ENCODE measurements at regions not wholly inside any gene's neighbourhood (a gene's known extent, or its start where the extent isn't known, plus 50 kb on each side); places are given as distances from the start of the nearest gene placed in this dataset.

- no peak overlapping the region for H3K4me3 ChIP-seq (ENCODE audit: low read depth, low read length, poor library complexity, severe bottlenecking)
- H3K9me3 ChIP-seq (ENCODE audit: low read length) = no peaks in the 10 kb centered on the region
- no peaks in the 10 kb centered on the region for H3K9me2 ChIP-seq (ENCODE audit: low read depth, low read length)
- no peak overlapping the region for H3K9ac ChIP-seq (ENCODE audit: low read length)
- no peaks in the 10 kb centered on the region for H3K36me3 ChIP-seq (ENCODE audit: insufficient read depth, low read length)
- H4K20me1 ChIP-seq (ENCODE audit: insufficient read depth, low read length) = no peaks in the 10 kb centered on the region
- H3K27ac ChIP-seq (ENCODE audit: low read depth, low read length, poor library complexity, severe bottlenecking) = no peak overlapping the region
- H3K4me2 ChIP-seq (ENCODE audit: low read length) = no peak overlapping the region
- no peak overlapping the region for H2AFZ ChIP-seq (ENCODE audit: low read length)
- H3K27me3 ChIP-seq (ENCODE audit: insufficient read depth, low read length) = no peaks in the 10 kb centered on the region
- H3F3A ChIP-seq (ENCODE audit: insufficient read depth, low read length) = no peaks in the 10 kb centered on the region
- no peak for TF ChIP-seq CTCF (IDR thresholded peaks at IDR 0.05; ENCODE audit: low read length)
- no peaks in the 10 kb centered on the region for H3K4me1 ChIP-seq (ENCODE audit: insufficient read depth, low read length, severe bottlenecking)
- no peaks in the 10 kb centered on the region for H3K79me2 ChIP-seq (ENCODE audit: insufficient read depth, low read length)
Measured at GRCh38 chr6:48844696-48845095, 618.4 kb downstream of the MMUT start.

GRCh38 chr6:48840896-48841295 is 622.2 kb downstream of the MMUT start:
- no peak overlapping the region for H3K9ac ChIP-seq (ENCODE audit: low read length)

GRCh38 chr6:48839206-48839605 is 623.8 kb downstream of the MMUT start:
- no peak overlapping the region for H2AFZ ChIP-seq (ENCODE audit: low read length)
- H3K36me3 ChIP-seq (ENCODE audit: insufficient read depth, low read length) = no peaks in the 10 kb centered on the region
- H3K9me2 ChIP-seq (ENCODE audit: low read depth, low read length) = no peaks in the 10 kb centered on the region
- no peaks in the 10 kb centered on the region for H3F3A ChIP-seq (ENCODE audit: insufficient read depth, low read length)
- H3K9ac ChIP-seq (ENCODE audit: low read length) = no peak overlapping the region
- H3K4me2 ChIP-seq (ENCODE audit: low read length) = no peak overlapping the region
- no peaks in the 10 kb centered on the region for H3K4me1 ChIP-seq (ENCODE audit: insufficient read depth, low read length, severe bottlenecking)
- H3K9me3 ChIP-seq (ENCODE audit: low read length) = no peaks in the 10 kb centered on the region
- no peak overlapping the region for H3K27ac ChIP-seq (ENCODE audit: low read depth, low read length, poor library complexity, severe bottlenecking)
- TF ChIP-seq EZH2 (IDR thresholded peaks at IDR 0.05; ENCODE audit: borderline replicate concordance, low read length) (no peak), CTCF (IDR thresholded peaks at IDR 0.05; ENCODE audit: low read length) (no peak)
- H3K79me2 ChIP-seq (ENCODE audit: insufficient read depth, low read length) = no peaks in the 10 kb centered on the region
- H4K20me1 ChIP-seq (ENCODE audit: insufficient read depth, low read length) = no peaks in the 10 kb centered on the region
- H3K4me3 ChIP-seq (ENCODE audit: low read depth, low read length, poor library complexity, severe bottlenecking) = no peak overlapping the region
- H3K27me3 ChIP-seq (ENCODE audit: insufficient read depth, low read length) = no peaks in the 10 kb centered on the region

More at GRCh38 chr6:48840896-48841295, 622.2 kb downstream of the MMUT start:
- H3F3A ChIP-seq (ENCODE audit: insufficient read depth, low read length) = no peaks in the 10 kb centered on the region
- no peaks in the 10 kb centered on the region for H3K9me3 ChIP-seq (ENCODE audit: low read length)
- H3K4me3 ChIP-seq (ENCODE audit: low read depth, low read length, poor library complexity, severe bottlenecking) = no peak overlapping the region
- H3K4me1 ChIP-seq (ENCODE audit: insufficient read depth, low read length, severe bottlenecking) = no peaks in the 10 kb centered on the region
- no peaks in the 10 kb centered on the region for H3K79me2 ChIP-seq (ENCODE audit: insufficient read depth, low read length)
- no peaks in the 10 kb centered on the region for H4K20me1 ChIP-seq (ENCODE audit: insufficient read depth, low read length)
- H3K27me3 ChIP-seq (ENCODE audit: insufficient read depth, low read length) = no peaks in the 10 kb centered on the region
- no peak overlapping the region for H2AFZ ChIP-seq (ENCODE audit: low read length)
- H3K4me2 ChIP-seq (ENCODE audit: low read length) = no peak overlapping the region
- no peak overlapping the region for H3K27ac ChIP-seq (ENCODE audit: low read depth, low read length, poor library complexity, severe bottlenecking)
- H3K9me2 ChIP-seq (ENCODE audit: low read depth, low read length) = no peaks in the 10 kb centered on the region
- H3K36me3 ChIP-seq (ENCODE audit: insufficient read depth, low read length) = no peaks in the 10 kb centered on the region
- TF ChIP-seq CTCF (IDR thresholded peaks at IDR 0.05; ENCODE audit: low read length) (no peak), EZH2 (IDR thresholded peaks at IDR 0.05; ENCODE audit: borderline replicate concordance, low read length) (no peak)

Data from OCI-LY1 (cell line).